SK-N-SH (cell line): ENCODE measurements at regions not wholly inside any gene's neighbourhood (a gene's known extent, or its start where the extent isn't known, plus 50 kb on each side); places are given as distances from the start of the nearest gene placed in this dataset.

Experiments
- CTCF ChIA-PET: fragments of 300-600, 350-600 bp; formaldehyde crosslinking; extraction: SDS; loops from one replicate; lab custom pipeline; 2021; lab: Yijun Ruan, JAX
- POLR2A ChIA-PET: fragments of 350-600 bp; sonication (Branson Sonifier 250); formaldehyde crosslinking; extraction: SDS; loops from one replicate; lab custom pipeline; 2020; ENCODE audit warnings: antibody characterized with exemption, inconsistent platforms; lab: Yijun Ruan, JAX
- DNase-seq: peaks from one replicate; pipeline ENCODE4 v3.0.0; 2012
- H2AFZ ChIP-seq: fragments of 200-600 bp; sonication (generic); 2 replicates; pipeline ENCODE4 v1.8.1; 2016; ENCODE audit warnings: antibody characterized with exemption, mild to moderate bottlenecking, low read depth
- H3F3A ChIP-seq: fragments of 200-600 bp; sonication (generic); replicated peaks from 2 replicates; pipeline ENCODE3; 2016; ENCODE audit warnings: antibody characterized with exemption, mild to moderate bottlenecking; ENCODE audit not compliant: insufficient read depth
- H3K27ac ChIP-seq, 2 experiments: fragments of 200-500 bp in 1 of 2; fragments of 200-600 bp in 1 of 2; sonication (Bioruptor generic) in 1 of 2; sonication (generic), shearing (Covaris generic) in 1 of 2; 2 replicates each; pipeline versions ENCODE4 v1.5.1 to v1.6.1; 2014 to 2016; ENCODE audit warnings: low read depth in 2 of 2, inconsistent platforms in 1 of 2, low read length in 1 of 2, mild to moderate bottlenecking in 1 of 2, mixed read lengths in 1 of 2
- H3K27me3 ChIP-seq: fragments of 200-600 bp; sonication (generic), shearing (Covaris generic); 2 replicates; pipeline ENCODE4 v1.6.1; 2016; ENCODE audit warnings: mixed run types; ENCODE audit not compliant: insufficient read depth
- H3K36me3 ChIP-seq, 2 experiments: fragments of 200-500 bp in 1 of 2; fragments of 200-600 bp in 1 of 2; sonication (Bioruptor generic) in 1 of 2; sonication (generic) in 1 of 2; replicated peaks in 1 of 2; 2 replicates each; pipeline versions ENCODE3 to v1.5.1; 2014 to 2016; ENCODE audit warnings: low read length in 1 of 2, mild to moderate bottlenecking in 1 of 2; ENCODE audit not compliant: insufficient read depth in 2 of 2, control insufficient read depth in 1 of 2
- H3K4me1 ChIP-seq, 2 experiments: fragments of 200-500 bp in 1 of 2; fragments of 200-600 bp in 1 of 2; sonication (Bioruptor generic) in 1 of 2; sonication (generic), shearing (Covaris generic) in 1 of 2; 2 replicates each; pipeline versions ENCODE4 v1.5.1 to v1.6.1; 2014 to 2016; ENCODE audit warnings: low read depth in 1 of 2, low read length in 1 of 2, mixed run types in 1 of 2; ENCODE audit not compliant: insufficient read depth in 2 of 2, control insufficient read depth in 1 of 2
- H3K4me2 ChIP-seq: fragments of 200-600 bp; sonication (generic), shearing (Covaris generic); 2 replicates; pipeline ENCODE4 v1.6.1; 2017; ENCODE audit warnings: mixed run types
- H3K4me3 ChIP-seq, 2 experiments: fragments of 200-500 bp in 1 of 2; fragments of 200-600 bp in 1 of 2; sonication (Bioruptor generic) in 1 of 2; sonication (generic), shearing (Covaris generic) in 1 of 2; 2 replicates each; pipeline versions ENCODE4 v1.5.1 to v1.8.1; 2014 to 2016; ENCODE audit warnings: low read depth in 2 of 2, inconsistent platforms in 1 of 2, low read length in 1 of 2, mild to moderate bottlenecking in 1 of 2, mixed read lengths in 1 of 2, moderate library complexity in 1 of 2
- H3K79me2 ChIP-seq: fragments of 200-600 bp; sonication (generic); 2 replicates; pipeline ENCODE4 v1.8.1; 2017; ENCODE audit warnings: mild to moderate bottlenecking; ENCODE audit not compliant: insufficient read depth
- H3K9ac ChIP-seq: fragments of 200-600 bp; sonication (generic); 2 replicates; pipeline ENCODE4 v1.6.1; 2017; ENCODE audit warnings: mixed run types
- H3K9me2 ChIP-seq: fragments of 200-600 bp; sonication (generic); 2 replicates; pipeline ENCODE4 v1.6.1; 2017; ENCODE audit warnings: mixed run types
- H3K9me3 ChIP-seq: fragments of 200-600 bp; sonication (generic); 2 replicates; pipeline ENCODE4 v1.6.1; 2017; ENCODE audit warnings: mixed run types, mild to moderate bottlenecking, moderate library complexity
- H4K20me1 ChIP-seq: fragments of 200-600 bp; sonication (generic); 2 replicates; pipeline ENCODE4 v1.6.1; 2017; ENCODE audit warnings: mild to moderate bottlenecking, mixed run types; ENCODE audit not compliant: insufficient read depth
- CHD2 ChIP-seq: fragments of 150-350 bp; IDR thresholded peaks from 2 replicates; pipeline ENCODE4 v1.6.1; 2018; ENCODE audit warnings: low read length; ENCODE audit not compliant: partially characterized antibody
- EZH2phosphoT487 ChIP-seq: fragments of 200-600 bp; sonication (generic); IDR thresholded peaks from 2 replicates; pipeline ENCODE4 v1.6.1; 2017; ENCODE audit warnings: low read depth, mixed run types, mild to moderate bottlenecking, antibody characterized with exemption, moderate library complexity, borderline replicate concordance
- GABPA ChIP-seq: IDR thresholded peaks from 2 replicates; pipeline ENCODE4 v1.4.0; 2012; ENCODE audit warnings: low read depth, mild to moderate bottlenecking
- JUND ChIP-seq: IDR thresholded peaks from 2 replicates; pipeline ENCODE4 v1.4.0; 2012
- NFIC ChIP-seq: IDR thresholded peaks from 2 replicates; pipeline ENCODE4 v1.4.0; 2012; ENCODE audit warnings: borderline replicate concordance
- NRF1 ChIP-seq: IDR thresholded peaks from 2 replicates; pipeline ENCODE4 v1.6.1; 2012; ENCODE audit warnings: low read depth, mild to moderate bottlenecking, low read length
- RAD21 ChIP-seq: IDR thresholded peaks from 2 replicates; pipeline ENCODE4 v1.6.1; 2012; ENCODE audit warnings: mild to moderate bottlenecking, low read length
- RXRA ChIP-seq: IDR thresholded peaks from 2 replicates; pipeline ENCODE4 v1.4.0; 2012; ENCODE audit warnings: low read depth, mild to moderate bottlenecking, borderline replicate concordance
- WGBS: methylation state at CpG from one replicate; pipeline ENCODE4 v1.1.6; 2017; ENCODE audit warnings: low lambda C conversion rate; 5-methylcytosine and 5-hydroxymethylcytosine counted together
- TF ChIP-seq, protein P1 (sequence below): fragments of 200-600 bp; sonication (generic); IDR thresholded peaks from 2 replicates; pipeline ENCODE4 v1.6.1; 2017; ENCODE audit warnings: antibody characterized with exemption, mild to moderate bottlenecking, moderate library complexity
- TF ChIP-seq, protein P2 (sequence below): IDR thresholded peaks from 2 replicates; pipeline ENCODE4; 2012
- TF ChIP-seq, protein P3 (sequence below): IDR thresholded peaks from 2 replicates; pipeline ENCODE4 v1.6.1; 2012; ENCODE audit warnings: mild to moderate bottlenecking, low read depth, low read length, moderate library complexity
- TF ChIP-seq, protein P4 (sequence below): IDR thresholded peaks from 2 replicates; pipeline ENCODE4 v1.4.0; 2012; ENCODE audit warnings: low read depth, borderline replicate concordance
- TF ChIP-seq, protein P5 (sequence below): fragments of 150-350 bp; IDR thresholded peaks from 2 replicates; pipeline ENCODE4 v1.6.1; 2016; ENCODE audit warnings: mild to moderate bottlenecking, low read depth, low read length

DNA sequence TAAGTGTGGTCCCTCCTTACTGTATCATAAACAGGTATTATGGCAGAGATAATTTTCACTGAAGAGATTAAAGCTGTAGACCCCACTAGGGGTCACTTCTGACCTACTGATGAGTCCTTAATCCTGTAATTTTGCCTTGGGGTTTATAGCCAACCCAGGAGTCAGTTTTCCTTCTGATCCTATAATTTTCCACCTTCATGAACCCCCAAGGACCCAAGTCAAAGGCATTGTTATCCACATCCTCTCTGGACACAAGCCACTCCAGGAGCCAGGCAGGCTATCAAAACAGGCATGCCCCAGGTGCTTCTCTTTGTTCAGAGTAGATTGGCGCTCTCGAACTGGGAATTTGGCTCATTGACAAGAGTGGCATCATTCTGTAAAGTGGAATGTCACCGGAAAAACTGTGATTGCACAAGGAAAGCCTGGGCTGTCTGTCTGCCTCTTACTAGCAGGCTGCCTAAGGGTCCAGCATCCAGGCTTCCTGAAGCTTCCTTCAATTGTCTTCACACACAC is 1523.2 kb upstream of the FLRT2 start:
- TF ChIP-seq RAD21: peak; percentile 41; the same call in 1 of the 2 replicates
- TF ChIP-seq JUND: no peak
- TF ChIP-seq, protein P1, sequence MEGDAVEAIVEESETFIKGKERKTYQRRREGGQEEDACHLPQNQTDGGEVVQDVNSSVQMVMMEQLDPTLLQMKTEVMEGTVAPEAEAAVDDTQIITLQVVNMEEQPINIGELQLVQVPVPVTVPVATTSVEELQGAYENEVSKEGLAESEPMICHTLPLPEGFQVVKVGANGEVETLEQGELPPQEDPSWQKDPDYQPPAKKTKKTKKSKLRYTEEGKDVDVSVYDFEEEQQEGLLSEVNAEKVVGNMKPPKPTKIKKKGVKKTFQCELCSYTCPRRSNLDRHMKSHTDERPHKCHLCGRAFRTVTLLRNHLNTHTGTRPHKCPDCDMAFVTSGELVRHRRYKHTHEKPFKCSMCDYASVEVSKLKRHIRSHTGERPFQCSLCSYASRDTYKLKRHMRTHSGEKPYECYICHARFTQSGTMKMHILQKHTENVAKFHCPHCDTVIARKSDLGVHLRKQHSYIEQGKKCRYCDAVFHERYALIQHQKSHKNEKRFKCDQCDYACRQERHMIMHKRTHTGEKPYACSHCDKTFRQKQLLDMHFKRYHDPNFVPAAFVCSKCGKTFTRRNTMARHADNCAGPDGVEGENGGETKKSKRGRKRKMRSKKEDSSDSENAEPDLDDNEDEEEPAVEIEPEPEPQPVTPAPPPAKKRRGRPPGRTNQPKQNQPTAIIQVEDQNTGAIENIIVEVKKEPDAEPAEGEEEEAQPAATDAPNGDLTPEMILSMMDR: peak; percentile 20; the same call in 1 of the 2 replicates
- WGBS: 8% methylated on average over 3 of the region's 3 CpGs
- Histone ChIP-seq H3K27me3 (no peaks in the 10 kb centered on the region), H3K4me1 (no peaks in the 10 kb centered on the region; a peak in 1 of 4 replicates), H3K79me2 (no peaks in the 10 kb centered on the region), H3F3A (no peaks in the 10 kb centered on the region), H3K4me3 (no peak overlapping the region), H4K20me1 (no peaks in the 10 kb centered on the region), H3K9me2 (no peaks in the 10 kb centered on the region), H3K27ac (no peak overlapping the region), H3K9me3 (no peaks in the 10 kb centered on the region), H2AFZ (no peak overlapping the region), H3K9ac (no peak overlapping the region), H3K4me2 (no peak overlapping the region), H3K36me3 (no peaks in the 10 kb centered on the region)
- CTCF ChIA-PET: interaction anchor here (1.0 kb wide), 1 partner anchor 10 kb away, joined by 3 read pairs; no protein-coding TSS in a partner anchor
- no peak for DNase-seq
- POLR2A ChIA-PET: no interaction called here

DNA sequence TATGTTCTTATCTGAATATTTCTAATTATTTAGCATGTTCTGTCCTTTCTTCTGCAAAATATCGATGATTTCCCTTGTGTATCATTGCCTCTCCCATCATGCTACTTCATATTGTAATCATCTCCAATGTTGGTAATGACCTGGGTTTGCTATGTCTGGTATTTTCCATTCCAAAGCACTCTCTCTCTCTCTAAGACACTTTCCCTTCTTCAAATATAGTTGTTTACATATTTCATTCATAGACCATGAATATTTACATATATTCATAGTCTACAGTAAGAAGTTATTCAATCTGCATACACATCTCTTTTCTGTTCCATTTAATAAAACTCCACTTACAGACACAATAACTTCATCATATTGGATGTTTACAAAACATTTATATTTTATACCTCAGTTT is 1516.5 kb upstream of the FLRT2 start:
- WGBS: 2% methylated on average over 1 of the region's 1 CpG
- Histone ChIP-seq H4K20me1 (no peaks in the 10 kb centered on the region), H3K9me2 (no peaks in the 10 kb centered on the region), H3K36me3 (no peaks in the 10 kb centered on the region), H3K79me2 (no peaks in the 10 kb centered on the region), H3K9me3 (no peaks in the 10 kb centered on the region), H3F3A (no peaks in the 10 kb centered on the region), H3K4me3 (no peak overlapping the region), H3K4me2 (no peak overlapping the region), H3K4me1 (no peaks in the 10 kb centered on the region), H3K9ac (no peak overlapping the region), H2AFZ (no peak overlapping the region), H3K27me3 (no peaks in the 10 kb centered on the region), H3K27ac (no peak overlapping the region)
- POLR2A ChIA-PET: no interaction called here
- TF ChIP-seq, protein P2, sequence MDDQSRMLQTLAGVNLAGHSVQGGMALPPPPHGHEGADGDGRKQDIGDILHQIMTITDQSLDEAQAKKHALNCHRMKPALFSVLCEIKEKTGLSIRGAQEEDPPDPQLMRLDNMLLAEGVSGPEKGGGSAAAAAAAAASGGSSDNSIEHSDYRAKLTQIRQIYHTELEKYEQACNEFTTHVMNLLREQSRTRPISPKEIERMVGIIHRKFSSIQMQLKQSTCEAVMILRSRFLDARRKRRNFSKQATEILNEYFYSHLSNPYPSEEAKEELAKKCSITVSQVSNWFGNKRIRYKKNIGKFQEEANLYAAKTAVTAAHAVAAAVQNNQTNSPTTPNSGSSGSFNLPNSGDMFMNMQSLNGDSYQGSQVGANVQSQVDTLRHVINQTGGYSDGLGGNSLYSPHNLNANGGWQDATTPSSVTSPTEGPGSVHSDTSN: no peak
- TF ChIP-seq NRF1: no peak
- TF ChIP-seq, protein P3, sequence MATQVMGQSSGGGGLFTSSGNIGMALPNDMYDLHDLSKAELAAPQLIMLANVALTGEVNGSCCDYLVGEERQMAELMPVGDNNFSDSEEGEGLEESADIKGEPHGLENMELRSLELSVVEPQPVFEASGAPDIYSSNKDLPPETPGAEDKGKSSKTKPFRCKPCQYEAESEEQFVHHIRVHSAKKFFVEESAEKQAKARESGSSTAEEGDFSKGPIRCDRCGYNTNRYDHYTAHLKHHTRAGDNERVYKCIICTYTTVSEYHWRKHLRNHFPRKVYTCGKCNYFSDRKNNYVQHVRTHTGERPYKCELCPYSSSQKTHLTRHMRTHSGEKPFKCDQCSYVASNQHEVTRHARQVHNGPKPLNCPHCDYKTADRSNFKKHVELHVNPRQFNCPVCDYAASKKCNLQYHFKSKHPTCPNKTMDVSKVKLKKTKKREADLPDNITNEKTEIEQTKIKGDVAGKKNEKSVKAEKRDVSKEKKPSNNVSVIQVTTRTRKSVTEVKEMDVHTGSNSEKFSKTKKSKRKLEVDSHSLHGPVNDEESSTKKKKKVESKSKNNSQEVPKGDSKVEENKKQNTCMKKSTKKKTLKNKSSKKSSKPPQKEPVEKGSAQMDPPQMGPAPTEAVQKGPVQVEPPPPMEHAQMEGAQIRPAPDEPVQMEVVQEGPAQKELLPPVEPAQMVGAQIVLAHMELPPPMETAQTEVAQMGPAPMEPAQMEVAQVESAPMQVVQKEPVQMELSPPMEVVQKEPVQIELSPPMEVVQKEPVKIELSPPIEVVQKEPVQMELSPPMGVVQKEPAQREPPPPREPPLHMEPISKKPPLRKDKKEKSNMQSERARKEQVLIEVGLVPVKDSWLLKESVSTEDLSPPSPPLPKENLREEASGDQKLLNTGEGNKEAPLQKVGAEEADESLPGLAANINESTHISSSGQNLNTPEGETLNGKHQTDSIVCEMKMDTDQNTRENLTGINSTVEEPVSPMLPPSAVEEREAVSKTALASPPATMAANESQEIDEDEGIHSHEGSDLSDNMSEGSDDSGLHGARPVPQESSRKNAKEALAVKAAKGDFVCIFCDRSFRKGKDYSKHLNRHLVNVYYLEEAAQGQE: no peak
- no peak for TF ChIP-seq RXRA
- TF ChIP-seq EZH2phosphoT487: no peak
- no peak for TF ChIP-seq NFIC
- TF ChIP-seq, protein P4, sequence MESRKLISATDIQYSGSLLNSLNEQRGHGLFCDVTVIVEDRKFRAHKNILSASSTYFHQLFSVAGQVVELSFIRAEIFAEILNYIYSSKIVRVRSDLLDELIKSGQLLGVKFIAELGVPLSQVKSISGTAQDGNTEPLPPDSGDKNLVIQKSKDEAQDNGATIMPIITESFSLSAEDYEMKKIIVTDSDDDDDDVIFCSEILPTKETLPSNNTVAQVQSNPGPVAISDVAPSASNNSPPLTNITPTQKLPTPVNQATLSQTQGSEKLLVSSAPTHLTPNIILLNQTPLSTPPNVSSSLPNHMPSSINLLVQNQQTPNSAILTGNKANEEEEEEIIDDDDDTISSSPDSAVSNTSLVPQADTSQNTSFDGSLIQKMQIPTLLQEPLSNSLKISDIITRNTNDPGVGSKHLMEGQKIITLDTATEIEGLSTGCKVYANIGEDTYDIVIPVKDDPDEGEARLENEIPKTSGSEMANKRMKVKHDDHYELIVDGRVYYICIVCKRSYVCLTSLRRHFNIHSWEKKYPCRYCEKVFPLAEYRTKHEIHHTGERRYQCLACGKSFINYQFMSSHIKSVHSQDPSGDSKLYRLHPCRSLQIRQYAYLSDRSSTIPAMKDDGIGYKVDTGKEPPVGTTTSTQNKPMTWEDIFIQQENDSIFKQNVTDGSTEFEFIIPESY: no peak
- TF ChIP-seq, protein P1: no peak
- no peak for TF ChIP-seq GABPA
- TF ChIP-seq CHD2: no peak
- TF ChIP-seq, protein P5, sequence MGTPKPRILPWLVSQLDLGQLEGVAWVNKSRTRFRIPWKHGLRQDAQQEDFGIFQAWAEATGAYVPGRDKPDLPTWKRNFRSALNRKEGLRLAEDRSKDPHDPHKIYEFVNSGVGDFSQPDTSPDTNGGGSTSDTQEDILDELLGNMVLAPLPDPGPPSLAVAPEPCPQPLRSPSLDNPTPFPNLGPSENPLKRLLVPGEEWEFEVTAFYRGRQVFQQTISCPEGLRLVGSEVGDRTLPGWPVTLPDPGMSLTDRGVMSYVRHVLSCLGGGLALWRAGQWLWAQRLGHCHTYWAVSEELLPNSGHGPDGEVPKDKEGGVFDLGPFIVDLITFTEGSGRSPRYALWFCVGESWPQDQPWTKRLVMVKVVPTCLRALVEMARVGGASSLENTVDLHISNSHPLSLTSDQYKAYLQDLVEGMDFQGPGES: no peak
- no peak for DNase-seq
- CTCF ChIA-PET: no interaction called here
